Prostate gland (tissue), 2 donors: ENCODE measurements at regions not wholly inside any gene's neighbourhood (a gene's known extent, or its start where the extent isn't known, plus 50 kb on each side); places are given as distances from the start of the nearest gene placed in this dataset.
"Not testable (repeated sequence)": the region's sequence is repeated elsewhere in the genome, so short reads cannot be mapped to it uniquely, and the experiment has no call there.

Source experiments
- CTCF ChIP-seq, 4 experiments: fragments of 200-600 bp in 2 of 4; fragments of 450-650 bp in 2 of 4; sonication (generic) in 2 of 4; IDR thresholded peaks; 1 replicate in 3 of 4; 2 replicates in 1 of 4; pipeline ENCODE4 v1.5.1; 2016 to 2019; ENCODE audit warnings: antibody characterized with exemption in 4 of 4, mild to moderate bottlenecking in 2 of 4, moderate library complexity in 2 of 4
- POLR2A ChIP-seq: fragments of 450-650 bp; IDR thresholded peaks from one replicate; pipeline ENCODE4 v1.6.1; 2016; ENCODE audit warnings: antibody characterized with exemption, mild to moderate bottlenecking

DNA sequence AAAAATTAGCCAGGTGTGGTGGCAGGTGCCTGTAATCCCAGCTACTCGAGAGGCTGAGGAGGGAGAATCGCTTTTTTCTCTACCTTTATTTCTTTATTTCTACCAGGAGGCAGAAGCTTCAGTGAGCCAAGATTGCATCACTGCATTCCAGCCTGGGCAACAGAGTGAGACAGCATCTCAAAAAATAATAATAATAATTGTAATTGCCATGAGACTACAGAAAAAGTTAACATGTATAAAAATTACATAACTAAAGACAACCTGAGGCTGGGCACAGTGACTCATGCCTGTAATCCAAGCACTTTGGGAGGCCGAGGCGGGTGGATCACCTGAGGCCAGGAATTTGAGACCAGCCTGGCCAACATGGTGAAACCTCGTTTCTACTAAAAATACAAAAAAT, 181.5 kb downstream of the WSCD1 start:
- TF ChIP-seq POLR2A; CTCF (IDR thresholded peaks at IDR 0.05): not testable (repeated sequence)
